Common myeloid progenitor, CD34-positive (primary cell): ENCODE measurements at regions not wholly inside any gene's neighbourhood (a gene's known extent, or its start where the extent isn't known, plus 50 kb on each side); places are given as distances from the start of the nearest gene placed in this dataset.

Source experiments
- CTCF ChIA-PET: fragments of 350-600 bp; sonication (Branson Sonifier 250); formaldehyde crosslinking; loops from one replicate; lab custom pipeline; 2021; ENCODE audit warnings: antibody characterized with exemption; lab: Charles Lee
- POLR2A ChIA-PET: fragments of 350-600 bp; sonication (Branson Sonifier 250); formaldehyde crosslinking; loops from one replicate; lab custom pipeline; 2021; ENCODE audit warnings: antibody characterized with exemption; lab: Charles Lee
- DNase-seq, 3 donors: peaks; one replicate each; pipeline versions ENCODE4 v3.0.0 to v3.0.0-alpha.2; 2013
- H3K27ac ChIP-seq, 2 experiments: 1 replicate in 1 of 2; 2 replicates in 1 of 2; pipeline ENCODE4 v1.7.0; 2013; ENCODE audit warnings: inconsistent platforms in 2 of 2, low read length in 2 of 2, mild to moderate bottlenecking in 2 of 2, low read depth in 1 of 2, moderate library complexity in 1 of 2; ENCODE audit not compliant: severe bottlenecking in 2 of 2, insufficient read depth in 1 of 2, poor library complexity in 1 of 2
- H3K27me3 ChIP-seq, 5 experiments: replicated peaks in 2 of 5; 1 replicate in 3 of 5; 2 replicates in 2 of 5; pipeline versions ENCODE4 v1.6.1 to v1.7.0; 2013; ENCODE audit warnings: low read length in 4 of 5, mild to moderate bottlenecking in 2 of 5, moderate library complexity in 2 of 5, inconsistent platforms in 1 of 5; ENCODE audit not compliant: insufficient read depth in 5 of 5, control insufficient read depth in 4 of 5
- H3K36me3 ChIP-seq, 4 experiments: 1 replicate in 2 of 4; 2 replicates in 2 of 4; pipeline versions ENCODE4 v1.6.1 to v1.7.0; 2013; ENCODE audit warnings: low read length in 3 of 4, control low read depth in 1 of 4, mild to moderate bottlenecking in 1 of 4; ENCODE audit not compliant: control insufficient read depth in 4 of 4, insufficient read depth in 4 of 4
- H3K4me1 ChIP-seq, 4 experiments: 1 replicate in 3 of 4; 2 replicates in 1 of 4; pipeline versions ENCODE4 v1.6.1 to v1.7.1; 2013; ENCODE audit warnings: low read length in 3 of 4, mild to moderate bottlenecking in 3 of 4, control low read depth in 1 of 4, inconsistent platforms in 1 of 4, moderate library complexity in 1 of 4; ENCODE audit not compliant: control insufficient read depth in 4 of 4, insufficient read depth in 4 of 4; ENCODE audit errors: control extremely low read depth in 1 of 4
- H3K4me3 ChIP-seq, 7 experiments: 1 replicate in 4 of 7; 2 replicates in 3 of 7; pipeline versions ENCODE4 v1.5.1 to v1.7.0; 2013; ENCODE audit warnings: mild to moderate bottlenecking in 7 of 7, low read length in 6 of 7, moderate library complexity in 6 of 7, inconsistent platforms in 2 of 7, low read depth in 2 of 7, control low read depth in 1 of 7; ENCODE audit not compliant: insufficient read depth in 4 of 7, control insufficient read depth in 1 of 7; ENCODE audit errors: extremely low read depth in 1 of 7
- H3K9me3 ChIP-seq, 5 experiments: 1 replicate in 4 of 5; 2 replicates in 1 of 5; pipeline versions ENCODE4 v1.6.1 to v1.7.1; 2013; ENCODE audit warnings: low read length in 4 of 5, mild to moderate bottlenecking in 2 of 5, inconsistent platforms in 1 of 5, low read depth in 1 of 5, moderate library complexity in 1 of 5; ENCODE audit not compliant: control insufficient read depth in 4 of 5, insufficient read depth in 2 of 5; ENCODE audit errors: control extremely low read depth in 1 of 5
- WGBS: methylation state at CpG from one replicate; pipeline ENCODE4 v1.1.5; 2013; ENCODE audit not compliant: insufficient coverage; 5-methylcytosine and 5-hydroxymethylcytosine counted together

DNA sequence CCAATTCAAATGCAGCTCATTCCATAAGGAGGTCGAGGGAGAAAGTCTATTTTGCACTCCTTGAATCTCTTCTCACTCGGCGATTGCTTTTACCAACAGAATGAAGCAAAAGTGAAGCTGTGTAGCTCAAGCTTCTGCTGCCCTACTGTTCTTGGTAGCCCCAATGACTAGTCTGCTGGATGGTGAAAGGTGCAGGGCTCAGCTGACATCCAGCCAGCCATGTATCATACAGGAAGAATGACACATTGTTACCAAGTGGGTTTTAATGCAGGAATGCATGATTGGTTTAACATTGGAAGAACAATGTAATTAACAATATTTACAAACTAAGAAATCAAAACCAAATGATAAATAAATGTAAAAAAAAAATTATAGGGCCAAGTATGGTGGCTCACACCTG is 286.2 kb upstream of the HSFY2 start:
- DNase-seq = no peak
- ChIA-PET POLR2A (no interaction called here), CTCF (no interaction called here)
- peaks cover 0 to 11% (median 0%) of the 10 kb centered on the region in 4 experiments for H3K4me1 ChIP-seq
- no peaks in the 10 kb centered on the region for H3K36me3 ChIP-seq
- H3K9me3 ChIP-seq = no peaks in the 10 kb centered on the region
- no CpG with 5 or more reads among the region's 3 CpGs for WGBS
- no peak overlapping the region for H3K4me3 ChIP-seq
- H3K27me3 ChIP-seq = no peaks in the 10 kb centered on the region
- no peak overlapping the region for H3K27ac ChIP-seq

DNA sequence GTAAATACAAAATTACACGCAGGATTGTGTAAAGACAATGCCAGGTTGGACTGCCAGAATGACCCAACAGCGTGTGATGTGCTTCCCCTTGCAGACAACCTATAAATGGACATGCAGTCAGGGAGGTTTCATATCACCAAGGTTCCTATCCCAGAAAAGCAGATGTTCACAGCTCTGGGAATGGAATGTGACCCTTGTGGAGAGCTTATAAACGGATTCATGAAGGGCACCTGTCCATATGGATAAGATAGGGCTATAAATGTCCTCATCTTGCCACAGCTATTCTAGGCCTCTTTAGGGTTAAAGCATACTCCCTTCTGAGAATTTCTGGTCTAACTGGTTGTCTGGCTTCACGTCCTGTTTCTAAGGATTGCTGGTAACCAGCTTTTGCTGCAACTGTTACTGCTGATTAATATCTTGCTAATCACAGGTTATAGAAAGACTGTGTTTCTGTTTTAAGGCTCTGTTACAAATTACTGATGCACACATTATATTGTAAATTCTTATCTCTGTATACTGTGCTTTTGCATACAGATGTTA is 285.4 kb upstream of the HSFY2 start:
- DNase-seq = no peak
- POLR2A ChIA-PET = no interaction called here
- H3K4me1 ChIP-seq = peaks cover 0 to 11% (median 0%) of the 10 kb centered on the region in 4 experiments
- H3K9me3 ChIP-seq = no peaks in the 10 kb centered on the region
- H3K4me3 ChIP-seq = no peak overlapping the region
- H3K27me3 ChIP-seq = no peaks in the 10 kb centered on the region
- no CpG with 5 or more reads among the region's 4 CpGs for WGBS
- CTCF ChIA-PET = no interaction called here
- no peak overlapping the region for H3K27ac ChIP-seq
- H3K36me3 ChIP-seq = no peaks in the 10 kb centered on the region

DNA sequence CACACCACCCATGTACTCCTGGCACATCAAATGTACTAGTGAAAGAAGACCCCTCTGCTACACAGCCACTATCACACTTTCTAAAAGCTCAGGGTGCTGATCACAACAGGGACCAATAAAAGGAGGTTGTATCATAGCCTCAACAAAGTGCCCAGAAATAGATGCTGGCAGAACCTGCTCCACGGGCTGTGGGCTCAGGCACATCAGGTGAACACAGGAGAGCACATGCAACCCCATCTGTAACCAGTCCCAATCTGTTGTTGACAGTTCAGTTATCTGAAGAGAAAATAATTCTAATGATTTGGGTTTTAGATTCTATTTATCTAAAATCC is 282.6 kb upstream of the HSFY2 start:
- no CpG with 5 or more reads among the region's 1 CpG for WGBS

GRCh38 chrY:19055232-19056137 is 281.9 kb upstream of the HSFY2 start:
- POLR2A ChIA-PET = no interaction called here
- no CpG with 5 or more reads among the region's 5 CpGs for WGBS
- Histone ChIP-seq H3K27ac (no peak overlapping the region), H3K4me1 (no peaks in the 10 kb centered on the region), H3K36me3 (no peaks in the 10 kb centered on the region), H3K27me3 (no peaks in the 10 kb centered on the region), H3K9me3 (no peaks in the 10 kb centered on the region), H3K4me3 (no peak overlapping the region)
- DNase-seq = no peak
- CTCF ChIA-PET = no interaction called here

More for the DNA sequence above, 282.6 kb upstream of the HSFY2 start:
- no peaks in the 10 kb centered on the region for H3K4me1 ChIP-seq
- H3K27ac ChIP-seq = no peak overlapping the region
- H3K36me3 ChIP-seq = no peaks in the 10 kb centered on the region
- no peak for DNase-seq
- ChIA-PET POLR2A (no interaction called here), CTCF (no interaction called here)
- no peaks in the 10 kb centered on the region for H3K27me3 ChIP-seq
- no peaks in the 10 kb centered on the region for H3K9me3 ChIP-seq
- H3K4me3 ChIP-seq = no peak overlapping the region

DNA sequence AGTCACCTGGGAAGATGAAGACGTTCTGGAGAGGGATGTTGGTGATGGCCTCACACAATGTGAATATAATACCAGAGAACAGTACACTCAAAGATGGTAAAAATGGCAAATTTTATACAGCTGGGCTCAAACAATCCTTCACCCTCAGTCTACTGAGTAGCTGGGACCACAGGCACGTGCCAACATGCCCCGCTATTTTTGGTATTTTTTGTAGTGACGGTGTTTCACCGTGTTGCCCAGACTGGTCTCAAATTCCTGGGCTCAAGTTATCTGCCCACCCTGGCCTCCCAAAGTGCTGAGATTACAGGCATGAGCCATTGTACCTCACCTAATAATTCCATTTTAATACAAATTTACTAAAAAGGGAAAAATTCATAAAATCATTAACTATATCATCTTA is 280.3 kb upstream of the HSFY2 start:
- ChIA-PET CTCF (no interaction called here), POLR2A (no interaction called here)
- no peak overlapping the region for H3K4me3 ChIP-seq
- no peaks in the 10 kb centered on the region for H3K36me3 ChIP-seq
- DNase-seq = no peak
- no CpG with 5 or more reads among the region's 5 CpGs for WGBS
- no peaks in the 10 kb centered on the region for H3K9me3 ChIP-seq
- no peak overlapping the region for H3K27ac ChIP-seq
- H3K27me3 ChIP-seq = no peaks in the 10 kb centered on the region
- H3K4me1 ChIP-seq = no peaks in the 10 kb centered on the region

DNA sequence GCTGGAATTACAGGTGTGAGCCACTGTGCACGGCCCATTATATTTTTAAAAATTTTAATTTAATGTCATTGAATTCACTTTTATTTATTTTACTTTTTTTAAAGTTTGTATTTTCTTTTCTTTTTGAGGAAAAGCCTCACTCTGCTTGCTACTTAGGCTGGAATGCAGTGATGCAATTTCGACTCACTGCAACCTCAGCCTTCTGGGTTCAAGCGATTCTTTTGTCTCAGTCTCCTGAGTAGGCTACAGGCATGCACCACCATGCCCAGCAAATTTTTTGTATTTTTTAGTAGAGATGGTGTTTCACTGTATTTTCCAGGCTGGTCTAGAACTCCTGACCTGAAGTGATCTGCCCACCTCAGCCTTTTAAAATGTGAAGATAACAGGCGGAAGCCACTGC is 277.5 kb upstream of the HSFY2 start:
- POLR2A ChIA-PET = no interaction called here

DNA sequence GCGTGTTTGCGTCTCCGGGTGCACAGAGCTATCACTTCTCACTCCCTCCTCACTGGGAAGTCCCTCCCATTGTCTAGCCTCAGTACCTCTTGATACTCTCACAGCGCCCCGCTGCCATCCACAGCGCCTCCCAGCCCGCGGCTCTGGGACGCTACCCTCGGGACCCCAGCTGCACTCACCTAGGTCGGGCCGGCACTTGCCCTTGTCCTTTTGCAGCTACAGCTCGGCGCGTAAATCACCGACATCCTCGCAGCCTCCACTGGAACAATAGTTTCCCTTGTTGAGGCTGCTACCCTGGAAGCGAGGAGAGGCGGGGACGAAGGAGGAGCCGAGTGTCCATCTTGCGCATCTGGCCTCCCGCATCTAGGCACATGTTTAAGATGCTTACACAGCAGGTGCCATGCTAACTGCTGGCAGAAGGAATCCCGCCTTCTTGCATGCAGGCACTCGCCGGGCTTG is 269.5 kb upstream of the HSFY2 start:
- Histone ChIP-seq H3K4me1 (no peaks in the 10 kb centered on the region), H3K4me3 (no peak overlapping the region), H3K27ac (no peak overlapping the region), H3K27me3 (no peaks in the 10 kb centered on the region), H3K9me3 (no peaks in the 10 kb centered on the region), H3K36me3 (peaks cover 0 to 13% (median 1%) of the 10 kb centered on the region in 4 experiments)
- WGBS = no CpG with 5 or more reads among the region's 26 CpGs
- DNase-seq = no peak
- CTCF ChIA-PET = no interaction called here
- POLR2A ChIA-PET = no interaction called here

More for the DNA sequence above, 277.5 kb upstream of the HSFY2 start:
- Histone ChIP-seq H3K4me3 (no peak overlapping the region), H3K27me3 (no peaks in the 10 kb centered on the region), H3K4me1 (no peaks in the 10 kb centered on the region), H3K27ac (no peak overlapping the region), H3K9me3 (no peaks in the 10 kb centered on the region), H3K36me3 (no peaks in the 10 kb centered on the region)
- no CpG with 5 or more reads among the region's 4 CpGs for WGBS
- CTCF ChIA-PET = no interaction called here
- DNase-seq = no peak
